Astrocyte of the cerebellum (primary cell): ENCODE measurements at regions not wholly inside any gene's neighbourhood (a gene's known extent, or its start where the extent isn't known, plus 50 kb on each side); places are given as distances from the start of the nearest gene placed in this dataset.

ENCODE experiments used
- DNase-seq: peaks from one replicate; pipeline ENCODE4 v3.0.0-alpha.2; 2011; ENCODE audit warnings: low read depth
- H3K4me3 ChIP-seq: 2 replicates; pipeline ENCODE4 v1.5.1; 2011; ENCODE audit warnings: mild to moderate bottlenecking, low read depth, low read length, moderate library complexity
- in situ Hi-C: cut with HindIII; loops from 2 replicates; pipeline ENCODE4 v1.10.0; 2017; ENCODE audit warnings: low sequenced_read_pairs
- TF ChIP-seq, protein P1 (sequence below): IDR thresholded peaks from 2 replicates; pipeline ENCODE4 v1.5.1; 2012; ENCODE audit warnings: low read length, low read depth, moderate library complexity, mild to moderate bottlenecking; ENCODE audit errors: missing control alignments

DNA sequence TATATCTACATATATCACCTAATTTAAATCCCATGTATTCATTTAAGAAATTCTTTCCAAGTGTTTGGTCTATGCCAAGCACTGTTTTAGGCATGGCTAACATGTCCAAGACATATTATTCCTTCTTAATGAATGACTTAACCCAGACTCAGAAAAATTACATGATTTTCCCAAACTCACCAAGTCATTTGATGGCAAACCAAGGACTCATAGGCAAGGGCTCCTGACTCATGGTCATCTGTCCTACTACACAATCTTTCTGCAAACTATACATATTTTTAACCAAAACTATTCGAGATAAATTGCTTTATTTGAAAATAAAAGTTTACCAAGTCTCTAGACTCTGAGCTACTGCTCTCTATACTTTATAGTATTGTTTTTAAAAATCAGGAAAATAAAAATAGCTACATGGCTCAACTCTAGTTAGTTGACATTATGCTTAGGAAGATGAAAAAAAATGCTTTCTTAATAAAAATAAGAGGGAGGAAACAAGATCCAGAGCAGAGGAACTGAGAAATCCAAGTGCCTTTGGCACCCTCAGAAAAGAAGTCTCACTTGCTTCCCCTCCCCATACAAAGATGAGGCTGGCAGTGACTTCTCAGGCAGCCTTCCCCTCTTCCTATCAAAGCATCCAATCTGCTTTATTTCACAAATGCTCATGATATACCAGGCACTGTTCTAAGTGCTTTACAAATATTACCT lies 182.2 kb downstream of the RSL24D1 start:
- no peak overlapping the region for H3K4me3 ChIP-seq
- TF ChIP-seq, protein P1, sequence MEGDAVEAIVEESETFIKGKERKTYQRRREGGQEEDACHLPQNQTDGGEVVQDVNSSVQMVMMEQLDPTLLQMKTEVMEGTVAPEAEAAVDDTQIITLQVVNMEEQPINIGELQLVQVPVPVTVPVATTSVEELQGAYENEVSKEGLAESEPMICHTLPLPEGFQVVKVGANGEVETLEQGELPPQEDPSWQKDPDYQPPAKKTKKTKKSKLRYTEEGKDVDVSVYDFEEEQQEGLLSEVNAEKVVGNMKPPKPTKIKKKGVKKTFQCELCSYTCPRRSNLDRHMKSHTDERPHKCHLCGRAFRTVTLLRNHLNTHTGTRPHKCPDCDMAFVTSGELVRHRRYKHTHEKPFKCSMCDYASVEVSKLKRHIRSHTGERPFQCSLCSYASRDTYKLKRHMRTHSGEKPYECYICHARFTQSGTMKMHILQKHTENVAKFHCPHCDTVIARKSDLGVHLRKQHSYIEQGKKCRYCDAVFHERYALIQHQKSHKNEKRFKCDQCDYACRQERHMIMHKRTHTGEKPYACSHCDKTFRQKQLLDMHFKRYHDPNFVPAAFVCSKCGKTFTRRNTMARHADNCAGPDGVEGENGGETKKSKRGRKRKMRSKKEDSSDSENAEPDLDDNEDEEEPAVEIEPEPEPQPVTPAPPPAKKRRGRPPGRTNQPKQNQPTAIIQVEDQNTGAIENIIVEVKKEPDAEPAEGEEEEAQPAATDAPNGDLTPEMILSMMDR = no peak
- in situ Hi-C loops = no loop called here
- DNase-seq = no peak

DNA sequence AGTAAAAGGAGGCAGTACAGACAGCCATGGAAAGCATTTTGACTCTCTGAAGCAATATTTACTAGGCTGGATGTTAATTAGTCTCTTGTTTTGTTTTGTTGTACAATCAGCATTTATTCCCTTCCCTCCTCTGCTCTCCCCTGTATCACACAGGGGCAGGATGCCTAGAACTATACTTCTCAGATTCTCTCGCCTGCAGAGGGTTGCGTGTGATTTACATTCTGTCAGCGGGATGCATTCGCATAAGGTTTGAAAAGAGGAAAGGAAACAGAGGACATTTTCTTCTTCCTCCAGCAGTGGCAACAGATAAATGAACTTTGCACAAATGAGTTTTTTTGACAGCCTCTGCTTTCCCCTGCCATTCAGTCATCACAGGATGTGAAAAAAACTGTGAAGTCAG lies 188.3 kb downstream of the RSL24D1 start:
- no peak for DNase-seq
- in situ Hi-C loops = no loop called here
- TF ChIP-seq, protein P1 = no peak
- no peak overlapping the region for H3K4me3 ChIP-seq

DNA sequence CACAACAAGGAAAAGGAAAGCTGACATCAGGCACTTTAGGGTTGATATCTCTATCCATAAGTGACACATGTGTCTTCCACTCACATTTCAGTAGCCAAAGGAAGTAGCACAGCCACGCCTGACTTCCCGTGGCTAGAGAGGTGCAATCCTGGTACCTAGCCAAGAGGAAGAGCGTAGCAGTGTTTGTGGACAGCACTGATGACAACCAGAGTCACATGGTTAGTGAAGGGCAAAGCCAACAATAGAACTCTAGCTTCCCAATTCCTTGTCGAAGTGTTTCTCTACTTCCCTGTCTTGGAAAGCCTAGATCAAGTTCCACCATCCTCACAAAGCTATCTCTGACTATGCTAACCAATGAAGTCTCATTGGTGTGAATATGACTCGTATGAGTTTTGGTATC lies 189.2 kb downstream of the RSL24D1 start:
- in situ Hi-C loops = no loop called here
- TF ChIP-seq, protein P1 = no peak
- H3K4me3 ChIP-seq = no peak overlapping the region
- no peak for DNase-seq

DNA sequence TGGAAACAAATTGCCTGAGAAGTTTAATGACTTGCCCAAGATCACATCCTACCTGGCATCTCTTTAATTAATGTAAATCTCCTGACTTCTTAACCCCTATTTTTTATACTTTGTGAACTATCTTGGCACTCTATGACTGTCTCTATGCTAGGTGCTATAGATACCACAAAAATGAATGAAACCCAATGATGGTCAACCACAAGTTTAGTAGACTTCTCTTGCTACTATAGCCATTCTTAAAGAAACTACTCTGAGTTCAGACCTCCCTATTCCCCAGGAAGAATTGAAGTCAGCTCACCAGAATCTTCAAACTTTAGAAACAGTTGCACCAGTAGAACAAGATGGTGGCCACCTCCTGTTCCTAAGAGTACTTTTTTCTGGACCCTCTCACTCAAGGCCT lies 191.1 kb downstream of the RSL24D1 start:
- in situ Hi-C loops = no loop called here
- TF ChIP-seq, protein P1 = no peak
- DNase-seq = no peak
- no peak overlapping the region for H3K4me3 ChIP-seq

DNA sequence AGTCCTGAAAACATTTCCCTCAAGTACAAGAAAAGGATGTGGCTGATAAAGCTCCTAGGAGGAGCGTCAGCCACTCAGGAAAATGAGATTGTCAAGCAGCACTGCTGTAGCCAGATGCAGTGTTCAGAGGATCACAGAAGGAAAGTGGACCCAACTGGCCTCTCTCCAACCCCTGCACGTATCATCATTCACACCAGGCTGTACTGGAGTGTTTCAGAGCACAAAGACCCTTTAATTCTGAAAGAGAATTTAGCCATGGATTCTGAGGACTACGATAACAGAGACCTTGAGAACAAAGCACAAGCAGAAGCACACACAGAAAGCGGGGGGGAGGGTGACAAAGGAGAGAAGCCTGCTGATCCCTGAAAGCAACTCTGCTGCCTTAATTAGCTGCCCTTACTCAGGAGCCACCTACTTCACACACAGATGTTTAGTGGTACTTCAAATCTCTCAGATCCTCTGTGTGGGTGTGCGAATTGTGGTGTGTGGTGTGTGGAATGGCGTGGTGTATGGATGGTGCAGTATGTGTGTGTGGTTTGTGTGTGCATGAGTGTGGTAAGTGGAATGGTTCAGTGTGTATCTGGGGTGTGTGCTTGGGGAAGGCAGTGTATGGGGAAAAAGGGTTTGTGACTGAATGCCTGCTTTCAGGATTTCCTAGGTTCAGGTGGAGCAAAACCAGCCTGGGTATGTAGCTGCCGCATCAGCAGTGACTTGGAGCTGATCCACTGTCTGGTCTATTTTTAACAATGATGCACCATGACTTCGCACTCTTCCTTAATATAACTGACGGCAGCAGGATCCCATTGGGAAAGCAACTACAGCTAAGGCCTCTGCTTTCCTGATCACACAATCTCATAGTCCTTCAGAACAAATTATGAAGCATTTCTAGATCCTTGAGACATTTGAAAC lies 192.5 kb downstream of the RSL24D1 start:
- no peak for DNase-seq
- TF ChIP-seq, protein P1 = no peak
- no peak overlapping the region for H3K4me3 ChIP-seq
- in situ Hi-C loops = loop anchor here (5.0 kb wide), 1 partner anchor 62 kb away; no protein-coding TSS in a partner anchor

DNA sequence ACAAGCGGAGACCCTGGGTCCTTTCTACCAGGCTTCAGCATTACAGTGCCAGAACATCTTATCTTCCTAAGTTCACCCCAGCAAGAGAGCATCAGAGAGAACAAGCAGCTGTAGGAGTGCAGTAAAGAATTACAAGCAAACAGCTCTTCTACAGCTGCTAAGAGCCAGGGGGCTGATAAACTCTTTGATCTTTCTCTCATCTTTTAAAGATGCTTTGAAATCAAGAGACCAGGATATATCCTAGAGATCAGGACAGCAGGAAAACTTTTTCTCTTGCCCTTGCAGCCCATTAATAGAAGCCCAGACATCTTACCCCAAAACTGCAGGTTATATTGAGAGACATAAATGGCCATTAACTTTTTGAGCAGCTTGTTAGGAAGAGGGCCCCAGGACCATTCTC lies 198.1 kb downstream of the RSL24D1 start:
- in situ Hi-C loops = no loop called here
- TF ChIP-seq, protein P1 = no peak
- DNase-seq = no peak
- no peak overlapping the region for H3K4me3 ChIP-seq
